ENCODE measurements at regions not wholly inside any gene's neighbourhood (a gene's known extent, or its start where the extent isn't known, plus 50 kb on each side); places are given as distances from the start of the nearest gene placed in this dataset.
A peak's percentile ranks its signal among the peaks of the same experiment; 100 is the strongest.

DNA sequence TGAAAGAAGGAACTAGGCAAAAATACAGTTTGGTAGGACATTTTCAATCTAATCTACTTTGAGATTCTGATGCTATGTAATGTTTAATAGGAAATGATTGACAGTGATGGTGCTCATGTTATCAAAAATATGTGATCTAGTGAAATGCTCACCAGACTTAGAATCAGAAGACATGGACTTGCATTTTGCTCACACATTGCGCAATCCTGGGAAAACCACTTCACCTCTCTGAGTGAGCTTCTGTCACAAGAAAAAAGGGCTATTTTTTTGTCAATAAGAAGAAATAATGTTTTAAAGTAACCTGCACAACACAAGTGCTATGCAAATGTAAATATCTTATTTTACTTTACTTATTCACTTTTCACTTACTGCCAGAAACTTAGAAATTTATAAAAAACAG lies 380.9 kb upstream of the HTR2A start:
- no peaks in the 10 kb centered on the region for H3K4me1 Mint-ChIP-seq
- H3K9me3 Mint-ChIP-seq: no peaks in the 10 kb centered on the region
- H3K36me3 Mint-ChIP-seq (ENCODE audit: low read depth): no peaks in the 10 kb centered on the region
- H3K27me3 Mint-ChIP-seq (ENCODE audit: low read depth): no peaks in the 10 kb centered on the region
- H3K4me3 Mint-ChIP-seq: no peak overlapping the region
- H3K27ac Mint-ChIP-seq: no peak overlapping the region
- TF ChIP-seq, protein P1, sequence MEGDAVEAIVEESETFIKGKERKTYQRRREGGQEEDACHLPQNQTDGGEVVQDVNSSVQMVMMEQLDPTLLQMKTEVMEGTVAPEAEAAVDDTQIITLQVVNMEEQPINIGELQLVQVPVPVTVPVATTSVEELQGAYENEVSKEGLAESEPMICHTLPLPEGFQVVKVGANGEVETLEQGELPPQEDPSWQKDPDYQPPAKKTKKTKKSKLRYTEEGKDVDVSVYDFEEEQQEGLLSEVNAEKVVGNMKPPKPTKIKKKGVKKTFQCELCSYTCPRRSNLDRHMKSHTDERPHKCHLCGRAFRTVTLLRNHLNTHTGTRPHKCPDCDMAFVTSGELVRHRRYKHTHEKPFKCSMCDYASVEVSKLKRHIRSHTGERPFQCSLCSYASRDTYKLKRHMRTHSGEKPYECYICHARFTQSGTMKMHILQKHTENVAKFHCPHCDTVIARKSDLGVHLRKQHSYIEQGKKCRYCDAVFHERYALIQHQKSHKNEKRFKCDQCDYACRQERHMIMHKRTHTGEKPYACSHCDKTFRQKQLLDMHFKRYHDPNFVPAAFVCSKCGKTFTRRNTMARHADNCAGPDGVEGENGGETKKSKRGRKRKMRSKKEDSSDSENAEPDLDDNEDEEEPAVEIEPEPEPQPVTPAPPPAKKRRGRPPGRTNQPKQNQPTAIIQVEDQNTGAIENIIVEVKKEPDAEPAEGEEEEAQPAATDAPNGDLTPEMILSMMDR (IDR thresholded peaks at IDR 0.05; ENCODE audit: unreplicated experiment in 3 of 3): no peak

DNA sequence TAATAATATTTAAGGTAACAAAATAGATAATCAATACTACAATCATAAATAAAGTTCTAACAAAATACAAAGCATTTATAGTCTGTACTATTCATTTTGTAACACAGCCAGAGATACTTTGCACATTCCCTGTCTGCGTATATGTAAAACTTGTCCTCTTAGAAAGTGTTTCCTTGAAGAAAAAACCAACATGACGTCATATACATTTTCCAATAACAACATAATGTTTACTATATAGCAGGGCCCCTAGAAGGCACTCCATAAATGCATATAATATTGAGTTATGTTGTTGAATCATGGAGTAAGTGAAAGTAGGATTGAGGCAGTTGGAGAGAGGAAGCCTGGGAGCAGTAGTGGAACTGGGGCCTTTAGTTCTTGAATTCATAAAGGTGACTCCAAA lies 371.4 kb upstream of the HTR2A start:
- Mint-ChIP-seq H3K36me3 (ENCODE audit: low read depth) (no peaks in the 10 kb centered on the region), H3K27me3 (ENCODE audit: low read depth) (no peaks in the 10 kb centered on the region), H3K4me1 (no peaks in the 10 kb centered on the region), H3K4me3 (no peak overlapping the region), H3K9me3 (peaks cover 3% of the 10 kb centered on the region), H3K27ac (no peak overlapping the region)
- TF ChIP-seq, protein P1 (IDR thresholded peaks at IDR 0.05; ENCODE audit: unreplicated experiment in 3 of 3): no peak

DNA sequence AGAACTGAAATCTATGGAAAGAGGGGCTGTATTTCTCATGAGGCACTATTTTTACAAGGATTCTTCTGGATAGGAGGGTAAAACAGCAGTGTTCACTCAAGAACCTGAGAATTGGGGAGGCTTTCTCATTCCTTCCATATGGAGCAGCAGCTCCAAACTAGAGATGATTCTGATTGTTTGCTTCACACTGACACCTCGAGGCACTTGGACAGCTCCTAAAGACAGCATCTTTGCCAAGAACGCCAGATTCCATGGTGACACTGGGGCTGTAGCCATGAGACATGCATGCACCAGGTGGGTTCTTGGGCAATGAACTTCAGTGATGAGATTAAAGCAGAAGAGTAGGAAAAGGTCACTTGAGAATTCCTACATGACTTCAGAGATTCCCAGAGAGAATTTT lies 361.5 kb upstream of the HTR2A start:
- H3K4me1 Mint-ChIP-seq: no peaks in the 10 kb centered on the region
- H3K27ac Mint-ChIP-seq: no peak overlapping the region
- H3K27me3 Mint-ChIP-seq (ENCODE audit: low read depth): no peaks in the 10 kb centered on the region

DNA sequence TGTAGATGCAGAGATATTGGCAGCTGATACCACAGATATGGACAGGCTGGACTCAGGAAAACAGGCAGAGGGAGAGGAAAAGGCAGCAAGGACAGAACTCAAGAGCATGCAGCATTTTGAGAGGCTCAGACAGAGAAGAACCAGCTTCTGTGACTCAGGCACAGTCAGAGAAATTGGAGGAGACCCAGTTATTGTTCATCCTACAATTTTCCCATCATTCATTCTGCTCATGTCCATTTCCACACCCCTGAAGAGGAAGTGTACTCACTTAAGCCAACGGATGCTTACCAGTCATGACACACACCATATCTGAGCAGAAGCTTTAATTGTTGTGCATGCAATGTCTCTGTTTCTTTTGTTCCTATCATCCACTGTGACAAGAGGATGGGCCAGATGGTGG lies 359.8 kb upstream of the HTR2A start:
- no peaks in the 10 kb centered on the region for H3K36me3 Mint-ChIP-seq (ENCODE audit: low read depth)

More for the DNA sequence above, 361.5 kb upstream of the HTR2A start:
- H3K4me3 Mint-ChIP-seq: no peak overlapping the region
- TF ChIP-seq, protein P1 (IDR thresholded peaks at IDR 0.05; ENCODE audit: unreplicated experiment in 3 of 3): no peak
- H3K36me3 Mint-ChIP-seq (ENCODE audit: low read depth): no peaks in the 10 kb centered on the region
- H3K9me3 Mint-ChIP-seq: peaks cover 3% of the 10 kb centered on the region

DNA sequence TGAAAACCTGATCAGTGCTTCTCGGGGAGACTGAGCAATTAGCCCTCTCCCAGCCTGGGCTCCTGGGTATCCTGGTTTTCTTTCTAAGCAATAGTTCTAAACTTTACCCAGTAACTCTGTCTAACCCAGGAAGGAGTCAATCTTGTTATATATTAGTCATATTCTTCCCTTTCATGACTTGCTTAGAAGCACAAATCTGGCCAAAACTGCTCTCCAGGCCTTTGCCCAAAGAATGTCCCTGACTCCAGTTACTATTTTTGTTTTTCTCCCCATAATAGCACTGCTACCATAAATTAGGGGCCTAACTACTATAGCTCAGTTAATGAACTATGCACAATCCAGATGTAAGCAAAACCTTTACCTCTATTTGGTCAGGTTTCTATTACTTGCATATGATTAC lies 355.8 kb upstream of the HTR2A start:
- H3K4me3 Mint-ChIP-seq: no peak overlapping the region
- no peaks in the 10 kb centered on the region for H3K27me3 Mint-ChIP-seq (ENCODE audit: low read depth)
- H3K36me3 Mint-ChIP-seq (ENCODE audit: low read depth): no peaks in the 10 kb centered on the region
- H3K9me3 Mint-ChIP-seq: peaks cover 2% of the 10 kb centered on the region
- TF ChIP-seq, protein P1 (IDR thresholded peaks at IDR 0.05; ENCODE audit: unreplicated experiment in 3 of 3): no peak
- peaks cover 13% of the 10 kb centered on the region for H3K4me1 Mint-ChIP-seq
- H3K27ac Mint-ChIP-seq: peak overlapping the region in 1 of 3 experiments; percentile 21

More for the DNA sequence above, 359.8 kb upstream of the HTR2A start:
- TF ChIP-seq, protein P1 (IDR thresholded peaks at IDR 0.05; ENCODE audit: unreplicated experiment in 3 of 3): no peak
- no peak overlapping the region for H3K4me3 Mint-ChIP-seq
- H3K27me3 Mint-ChIP-seq (ENCODE audit: low read depth): no peaks in the 10 kb centered on the region
- H3K9me3 Mint-ChIP-seq: no peaks in the 10 kb centered on the region
- no peak overlapping the region for H3K27ac Mint-ChIP-seq
- peaks cover 6% of the 10 kb centered on the region for H3K4me1 Mint-ChIP-seq

DNA sequence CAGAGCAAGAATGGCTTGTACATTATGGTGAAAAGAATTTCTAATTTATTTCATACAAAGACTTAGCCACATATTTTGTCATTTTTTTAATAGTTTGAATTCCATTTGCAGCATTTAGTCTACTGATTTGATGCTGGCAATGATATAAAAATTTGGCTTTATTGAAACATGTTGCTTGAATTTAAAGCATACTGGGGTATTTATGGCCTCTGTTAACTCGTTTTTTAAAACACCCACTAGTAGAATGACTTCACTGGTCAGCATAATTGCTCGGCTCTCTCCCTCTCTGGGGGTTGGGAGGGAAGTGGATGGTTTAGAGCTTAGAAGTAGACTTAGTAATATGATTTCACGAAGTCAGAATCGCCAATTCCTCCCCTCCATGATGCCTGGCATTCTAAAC lies 354.9 kb upstream of the HTR2A start:
- TF ChIP-seq, protein P1 (IDR thresholded peaks at IDR 0.05; ENCODE audit: unreplicated experiment in 3 of 3): no peak
- Mint-ChIP-seq H3K27ac (peak overlapping the region in 1 of 3 experiments; percentile 15), H3K4me1 (peaks cover 13% of the 10 kb centered on the region), H3K9me3 (peaks cover 4% of the 10 kb centered on the region), H3K4me3 (no peak overlapping the region), H3K36me3 (ENCODE audit: low read depth) (no peaks in the 10 kb centered on the region), H3K27me3 (ENCODE audit: low read depth) (no peaks in the 10 kb centered on the region)

Measured in nephron (organoid).